ENCODE measurements at regions not wholly inside any gene's neighbourhood (a gene's known extent, or its start where the extent isn't known, plus 50 kb on each side); places are given as distances from the start of the nearest gene placed in this dataset.

GRCh38 chr3:144426967-144427366 is 455.3 kb downstream of the DIPK2A start:
- Mint-ChIP-seq H3K36me3 (ENCODE audit: insufficient read depth, unreplicated experiment) (no peaks in the 10 kb centered on the region), H3K9me3 (ENCODE audit: low read depth, unreplicated experiment) (no peaks in the 10 kb centered on the region), H3K4me1 (ENCODE audit: low read depth, unreplicated experiment) (no peaks in the 10 kb centered on the region), H3K4me3 (ENCODE audit: low read depth, unreplicated experiment) (no peak overlapping the region), H3K27me3 (ENCODE audit: unreplicated experiment) (no peaks in the 10 kb centered on the region), H3K27ac (ENCODE audit: unreplicated experiment) (no peak overlapping the region)
- CTCF ChIA-PET = no interaction called here
- intact Hi-C loops (cut with micrococcal nuclease; ENCODE audit: unreplicated experiment) = no loop called here
- no peak for TF ChIP-seq CTCF (IDR thresholded peaks at IDR 0.05; ENCODE audit: unreplicated experiment)
- DNase-seq = no peak
- no TSS peak for BruUV-seq (replicated peaks)

DNA sequence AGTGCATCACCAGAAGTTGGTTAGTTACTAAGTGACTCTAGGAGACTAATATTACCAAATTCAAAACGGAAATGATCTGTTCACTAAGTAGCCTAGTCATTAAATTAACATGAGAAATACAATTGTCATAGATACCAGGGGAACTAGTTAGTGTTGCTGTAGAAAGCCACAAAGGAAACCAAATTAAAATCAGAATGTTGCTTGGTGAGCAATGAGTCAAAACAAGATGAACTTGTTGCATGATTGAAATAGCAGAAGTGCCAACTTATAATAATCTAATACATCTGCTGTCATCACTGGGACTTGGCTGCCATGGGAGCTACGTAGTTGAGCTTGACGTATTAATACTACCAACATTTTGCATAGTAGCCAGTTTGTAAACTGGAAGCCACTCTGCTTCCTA is 458.1 kb downstream of the DIPK2A start:
- DNase-seq = no peak

GRCh38 chr3:144431134-144431533 is 459.5 kb downstream of the DIPK2A start:
- no peak for TF ChIP-seq CTCF (IDR thresholded peaks at IDR 0.05; ENCODE audit: unreplicated experiment)
- no peak overlapping the region for H3K4me3 Mint-ChIP-seq (ENCODE audit: low read depth, unreplicated experiment)
- no peaks in the 10 kb centered on the region for H3K36me3 Mint-ChIP-seq (ENCODE audit: insufficient read depth, unreplicated experiment)
- peaks cover 8% of the 10 kb centered on the region for H3K4me1 Mint-ChIP-seq (ENCODE audit: low read depth, unreplicated experiment)
- no peak for DNase-seq
- H3K27ac Mint-ChIP-seq (ENCODE audit: unreplicated experiment) = no peak overlapping the region
- no peaks in the 10 kb centered on the region for H3K27me3 Mint-ChIP-seq (ENCODE audit: unreplicated experiment)
- BruUV-seq (replicated peaks) = no TSS peak
- intact Hi-C loops (cut with micrococcal nuclease; ENCODE audit: unreplicated experiment) = no loop called here
- no peaks in the 10 kb centered on the region for H3K9me3 Mint-ChIP-seq (ENCODE audit: low read depth, unreplicated experiment)
- CTCF ChIA-PET = no interaction called here

More for the DNA sequence above, 458.1 kb downstream of the DIPK2A start:
- no TSS peak for BruUV-seq (replicated peaks)
- Mint-ChIP-seq H3K36me3 (ENCODE audit: insufficient read depth, unreplicated experiment) (no peaks in the 10 kb centered on the region), H3K4me1 (ENCODE audit: low read depth, unreplicated experiment) (peaks cover 8% of the 10 kb centered on the region), H3K27me3 (ENCODE audit: unreplicated experiment) (no peaks in the 10 kb centered on the region), H3K9me3 (ENCODE audit: low read depth, unreplicated experiment) (no peaks in the 10 kb centered on the region), H3K4me3 (ENCODE audit: low read depth, unreplicated experiment) (no peak overlapping the region), H3K27ac (ENCODE audit: unreplicated experiment) (no peak overlapping the region)
- no peak for TF ChIP-seq CTCF (IDR thresholded peaks at IDR 0.05; ENCODE audit: unreplicated experiment)
- CTCF ChIA-PET = interaction anchor here (0.9 kb wide), 1 partner anchor 20 kb away, joined by 4 read pairs; no protein-coding TSS in a partner anchor
- intact Hi-C loops (cut with micrococcal nuclease; ENCODE audit: unreplicated experiment) = no loop called here

DNA sequence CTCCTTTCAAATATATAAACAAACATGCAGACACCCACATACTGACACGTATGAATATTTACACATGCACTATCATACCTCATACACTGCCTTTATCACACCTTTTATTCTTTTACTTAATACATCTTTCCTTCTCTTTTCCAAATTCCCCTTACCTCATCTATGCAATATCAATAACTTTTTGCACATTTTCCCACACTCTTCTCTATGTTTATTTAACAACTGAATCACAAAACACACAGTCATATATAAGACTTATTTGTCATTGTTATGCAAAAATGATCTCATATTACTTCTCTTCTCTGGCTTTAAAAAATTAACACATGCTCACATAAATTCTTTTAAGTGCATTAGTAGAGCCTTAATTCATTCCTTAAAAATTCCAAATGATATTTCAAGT is 461.4 kb downstream of the DIPK2A start:
- H3K9me3 Mint-ChIP-seq (ENCODE audit: low read depth, unreplicated experiment) = no peaks in the 10 kb centered on the region
- no peak overlapping the region for H3K4me3 Mint-ChIP-seq (ENCODE audit: low read depth, unreplicated experiment)
- H3K27me3 Mint-ChIP-seq (ENCODE audit: unreplicated experiment) = no peaks in the 10 kb centered on the region
- intact Hi-C loops (cut with micrococcal nuclease; ENCODE audit: unreplicated experiment) = no loop called here
- TF ChIP-seq CTCF (IDR thresholded peaks at IDR 0.05; ENCODE audit: unreplicated experiment) = no peak
- H3K4me1 Mint-ChIP-seq (ENCODE audit: low read depth, unreplicated experiment) = peaks cover 8% of the 10 kb centered on the region
- H3K36me3 Mint-ChIP-seq (ENCODE audit: insufficient read depth, unreplicated experiment) = no peaks in the 10 kb centered on the region
- H3K27ac Mint-ChIP-seq (ENCODE audit: unreplicated experiment) = no peak overlapping the region
- no TSS peak for BruUV-seq (replicated peaks)
- CTCF ChIA-PET = no interaction called here
- no peak for DNase-seq

Data from Calu3 (cell line).